Trophoblast cell (in vitro differentiated cells and primary cell): ENCODE measurements at regions not wholly inside any gene's neighbourhood (a gene's known extent, or its start where the extent isn't known, plus 50 kb on each side); places are given as distances from the start of the nearest gene placed in this dataset.

Experiments used
- DNase-seq, 2 donors: peaks; one replicate each; pipeline ENCODE4 v3.0.0-alpha.2; 2016
- H2AFZ ChIP-seq: 2 replicates; pipeline ENCODE4 v1.6.1; 2013; ENCODE audit warnings: low read length, moderate library complexity, mild to moderate bottlenecking; ENCODE audit not compliant: insufficient read depth, poor library complexity
- H2AK5ac ChIP-seq: 2 replicates; pipeline ENCODE4 v1.6.1; 2013; ENCODE audit warnings: mild to moderate bottlenecking, low read length
- H2BK120ac ChIP-seq: 2 replicates; pipeline ENCODE4 v1.6.1; 2013; ENCODE audit warnings: low read length, mild to moderate bottlenecking, moderate library complexity; ENCODE audit not compliant: insufficient read depth, poor library complexity
- H2BK12ac ChIP-seq: 2 replicates; pipeline ENCODE4 v1.6.1; 2013; ENCODE audit warnings: mild to moderate bottlenecking, low read length, moderate library complexity
- H2BK5ac ChIP-seq: 2 replicates; pipeline ENCODE4 v1.6.1; 2013; ENCODE audit warnings: low read length, low read depth, moderate library complexity, mild to moderate bottlenecking; ENCODE audit not compliant: poor library complexity
- H3K14ac ChIP-seq: 2 replicates; pipeline ENCODE4 v1.6.1; 2013; ENCODE audit warnings: mild to moderate bottlenecking, low read length
- H3K18ac ChIP-seq: 2 replicates; pipeline ENCODE4 v1.6.1; 2013; ENCODE audit warnings: mild to moderate bottlenecking, low read length
- H3K23ac ChIP-seq: 2 replicates; pipeline ENCODE4 v1.6.1; 2013; ENCODE audit warnings: low read length
- H3K27ac ChIP-seq: 2 replicates; pipeline ENCODE4 v1.5.1; 2013; ENCODE audit warnings: low read depth, mild to moderate bottlenecking, inconsistent platforms, low read length, moderate library complexity
- H3K27me3 ChIP-seq: 2 replicates; pipeline ENCODE4 v1.6.1; 2013; ENCODE audit warnings: inconsistent platforms, mild to moderate bottlenecking, low read length, moderate library complexity; ENCODE audit not compliant: insufficient read depth
- H3K36me3 ChIP-seq, 2 experiments: 1 replicate in 1 of 2; 2 replicates in 1 of 2; pipeline ENCODE4 v1.6.1; 2013; ENCODE audit warnings: low read length in 2 of 2, mild to moderate bottlenecking in 2 of 2, moderate library complexity in 1 of 2; ENCODE audit not compliant: insufficient read depth in 2 of 2, control insufficient read depth in 1 of 2
- H3K4ac ChIP-seq: 2 replicates; pipeline ENCODE4 v1.6.1; 2013; ENCODE audit warnings: low read depth, mild to moderate bottlenecking, low read length, moderate library complexity
- H3K4me1 ChIP-seq, 2 experiments: 1 replicate in 1 of 2; 2 replicates in 1 of 2; pipeline ENCODE4 v1.6.1; 2013; ENCODE audit warnings: low read length in 2 of 2, mild to moderate bottlenecking in 2 of 2, moderate library complexity in 1 of 2; ENCODE audit not compliant: insufficient read depth in 2 of 2, control insufficient read depth in 1 of 2
- H3K4me2 ChIP-seq: 2 replicates; pipeline ENCODE4 v1.6.1; 2013; ENCODE audit warnings: inconsistent platforms, mild to moderate bottlenecking, low read length, moderate library complexity
- H3K4me3 ChIP-seq: 2 replicates; pipeline ENCODE4 v1.5.1; 2013; ENCODE audit warnings: mild to moderate bottlenecking, low read depth, low read length, inconsistent platforms
- H3K79me1 ChIP-seq: one replicate; pipeline ENCODE4 v1.6.1; 2013; ENCODE audit warnings: low read length
- H3K79me2 ChIP-seq: 2 replicates; pipeline ENCODE4 v1.6.1; 2013; ENCODE audit warnings: low read length, mild to moderate bottlenecking; ENCODE audit not compliant: control insufficient read depth, insufficient read depth, poor library complexity
- H3K9ac ChIP-seq: 2 replicates; pipeline ENCODE4 v1.6.1; 2013; ENCODE audit warnings: mild to moderate bottlenecking, low read length
- H3K9me3 ChIP-seq: 2 replicates; pipeline ENCODE4 v1.6.1; 2013; ENCODE audit warnings: low read depth, mild to moderate bottlenecking, control low read depth, inconsistent platforms, low read length; ENCODE audit not compliant: insufficient read depth
- H4K12ac ChIP-seq: 2 replicates; pipeline ENCODE4 v1.6.1; 2013; ENCODE audit warnings: low read depth, mild to moderate bottlenecking, low read length, moderate library complexity
- H4K8ac ChIP-seq: 2 replicates; pipeline ENCODE4 v1.6.1; 2013; ENCODE audit warnings: low read depth, mild to moderate bottlenecking, low read length, moderate library complexity
- H4K91ac ChIP-seq: one replicate; pipeline ENCODE4 v1.6.1; 2013; ENCODE audit warnings: low read depth, mild to moderate bottlenecking, low read length, moderate library complexity
- WGBS: extraction: QIAGEN DNeasy Blood & Tissue Kit; methylation state at CpG from one replicate; pipeline ENCODE4 v1.1.7; 2013; ENCODE audit warnings: missing lambda C conversion rate; ENCODE audit not compliant: insufficient read length, insufficient coverage; ENCODE audit errors: extremely low coverage; 5-methylcytosine and 5-hydroxymethylcytosine counted together

- DNase-seq, result no peak
- H2AK5ac ChIP-seq, result no peak overlapping the region
- H2AFZ ChIP-seq, result no peak overlapping the region
- H3K36me3 ChIP-seq, result no peaks in the 10 kb centered on the region
- no peak overlapping the region for H3K4me2 ChIP-seq
- no peak overlapping the region for H2BK120ac ChIP-seq
- no peak overlapping the region for H2BK5ac ChIP-seq
- H3K9me3 ChIP-seq, result peaks cover 1% of the 10 kb centered on the region
- no peaks in the 10 kb centered on the region for H3K79me1 ChIP-seq
- H3K23ac ChIP-seq, result no peak overlapping the region
- no peak overlapping the region for H4K91ac ChIP-seq
- no peak overlapping the region for H3K4me3 ChIP-seq
- no peak overlapping the region for H3K27ac ChIP-seq
- no peak overlapping the region for H3K4ac ChIP-seq
- H3K4me1 ChIP-seq, result peaks cover 2% of the 10 kb centered on the region in 2 experiments
- no peak overlapping the region for H4K12ac ChIP-seq
- H3K9ac ChIP-seq, result no peak overlapping the region
- WGBS, result no CpG with 5 or more reads among the region's 3 CpGs
- no peak overlapping the region for H4K8ac ChIP-seq
- no peak overlapping the region for H3K14ac ChIP-seq
- no peak overlapping the region for H3K18ac ChIP-seq
- no peak overlapping the region for H2BK12ac ChIP-seq
- H3K79me2 ChIP-seq, result no peaks in the 10 kb centered on the region
- no peaks in the 10 kb centered on the region for H3K27me3 ChIP-seq
Observed at GRCh38 chr10:113455947-113456346, 96.9 kb upstream of the HABP2 start.

GRCh38 chr10:113456741-113457140 is 96.1 kb upstream of the HABP2 start:
- Histone ChIP-seq H4K91ac (no peak overlapping the region), H3K36me3 (no peaks in the 10 kb centered on the region), H3K14ac (no peak overlapping the region), H2BK120ac (no peak overlapping the region), H3K9me3 (peaks cover 1% of the 10 kb centered on the region), H4K12ac (no peak overlapping the region), H4K8ac (no peak overlapping the region), H2AFZ (no peak overlapping the region), H3K4me3 (no peak overlapping the region), H2BK5ac (no peak overlapping the region), H2AK5ac (no peak overlapping the region), H3K4me1 (peaks cover 2% of the 10 kb centered on the region in 2 experiments), H3K23ac (no peak overlapping the region), H3K4me2 (no peak overlapping the region), H3K4ac (no peak overlapping the region), H3K9ac (no peak overlapping the region), H3K79me1 (no peaks in the 10 kb centered on the region), H2BK12ac (no peak overlapping the region), H3K79me2 (no peaks in the 10 kb centered on the region), H3K18ac (no peak overlapping the region), H3K27me3 (no peaks in the 10 kb centered on the region), H3K27ac (no peak overlapping the region)
- no peak for DNase-seq
- no CpG with 5 or more reads among the region's 6 CpGs for WGBS

GRCh38 chr10:113457408-113457807 is 95.4 kb upstream of the HABP2 start:
- no peak overlapping the region for H3K4me2 ChIP-seq
- no peaks in the 10 kb centered on the region for H3K79me1 ChIP-seq
- no peak overlapping the region for H3K27ac ChIP-seq
- H3K4me3 ChIP-seq, result no peak overlapping the region
- no peak for DNase-seq
- H3K14ac ChIP-seq, result no peak overlapping the region
- H3K27me3 ChIP-seq, result no peaks in the 10 kb centered on the region
- H4K91ac ChIP-seq, result no peak overlapping the region
- no peak overlapping the region for H3K23ac ChIP-seq
- no peak overlapping the region for H3K18ac ChIP-seq
- no peak overlapping the region for H4K8ac ChIP-seq
- H2BK120ac ChIP-seq, result no peak overlapping the region
- WGBS, result no CpG with 5 or more reads among the region's 5 CpGs
- H3K4ac ChIP-seq, result no peak overlapping the region
- no peak overlapping the region for H2BK5ac ChIP-seq
- no peak overlapping the region for H4K12ac ChIP-seq
- H3K4me1 ChIP-seq, result peaks cover 2% of the 10 kb centered on the region in 2 experiments
- no peak overlapping the region for H2BK12ac ChIP-seq
- no peak overlapping the region for H2AK5ac ChIP-seq
- no peaks in the 10 kb centered on the region for H3K36me3 ChIP-seq
- no peak overlapping the region for H3K9ac ChIP-seq
- H3K9me3 ChIP-seq, result peaks cover 1% of the 10 kb centered on the region
- H3K79me2 ChIP-seq, result no peaks in the 10 kb centered on the region
- H2AFZ ChIP-seq, result no peak overlapping the region

GRCh38 chr10:113458451-113458850 is 94.4 kb upstream of the HABP2 start:
- no peak overlapping the region for H2AK5ac ChIP-seq
- H3K36me3 ChIP-seq, result no peaks in the 10 kb centered on the region
- H3K79me1 ChIP-seq, result no peaks in the 10 kb centered on the region
- no peak overlapping the region for H3K9ac ChIP-seq
- H3K14ac ChIP-seq, result no peak overlapping the region
- peaks cover 1% of the 10 kb centered on the region for H3K9me3 ChIP-seq
- H3K27me3 ChIP-seq, result no peaks in the 10 kb centered on the region
- H4K91ac ChIP-seq, result no peak overlapping the region
- H3K4ac ChIP-seq, result no peak overlapping the region
- no CpG with 5 or more reads among the region's 10 CpGs for WGBS
- H3K4me1 ChIP-seq, result peaks cover 2% of the 10 kb centered on the region in 2 experiments
- no peak overlapping the region for H2BK12ac ChIP-seq
- H3K4me2 ChIP-seq, result no peak overlapping the region
- H2BK120ac ChIP-seq, result no peak overlapping the region
- no peak overlapping the region for H2AFZ ChIP-seq
- no peak overlapping the region for H3K18ac ChIP-seq
- H3K79me2 ChIP-seq, result no peaks in the 10 kb centered on the region
- H3K4me3 ChIP-seq, result no peak overlapping the region
- no peak overlapping the region for H4K8ac ChIP-seq
- no peak overlapping the region for H3K27ac ChIP-seq
- no peak overlapping the region for H2BK5ac ChIP-seq
- no peak overlapping the region for H4K12ac ChIP-seq
- no peak for DNase-seq
- no peak overlapping the region for H3K23ac ChIP-seq
